RPMI7951 (cell line): ENCODE measurements at regions not wholly inside any gene's neighbourhood (a gene's known extent, or its start where the extent isn't known, plus 50 kb on each side); places are given as distances from the start of the nearest gene placed in this dataset.

Experiments used
- DNase-seq: peaks from one replicate; pipeline ENCODE4 v3.0.0-alpha.2; 2012; ENCODE audit warnings: low read depth

- no peak for DNase-seq
Measured at GRCh38 chr7:114755856-114756255, 166.0 kb upstream of the MDFIC start.

- no peak for DNase-seq
Measured at GRCh38 chr7:114758661-114759227, 163.2 kb upstream of the MDFIC start.

GRCh38 chr7:114759347-114760062 is 162.4 kb upstream of the MDFIC start:
- no peak for DNase-seq

- DNase-seq = no peak
Measured at GRCh38 chr7:114760477-114760876, 161.4 kb upstream of the MDFIC start.

GRCh38 chr7:114761973-114762372 is 159.9 kb upstream of the MDFIC start:
- no peak for DNase-seq

- DNase-seq = no peak
Measured at GRCh38 chr7:114765331-114766040, 156.4 kb upstream of the MDFIC start.

GRCh38 chr7:114766041-114766356 is 155.9 kb upstream of the MDFIC start:
- DNase-seq = no peak

- DNase-seq = no peak
Measured at GRCh38 chr7:114777288-114777687, 144.6 kb upstream of the MDFIC start.

GRCh38 chr7:114783508-114783907 is 138.4 kb upstream of the MDFIC start:
- DNase-seq = no peak

- no peak for DNase-seq
Measured at GRCh38 chr7:114784177-114784576, 137.7 kb upstream of the MDFIC start.

- no peak for DNase-seq
Measured at GRCh38 chr7:114784746-114785145, 137.1 kb upstream of the MDFIC start.

GRCh38 chr7:114785496-114785895 is 136.4 kb upstream of the MDFIC start:
- DNase-seq = peak; percentile 2

- DNase-seq = no peak
Measured at GRCh38 chr7:114786455-114786854, 135.4 kb upstream of the MDFIC start.

GRCh38 chr7:114787556-114787955 is 134.3 kb upstream of the MDFIC start:
- DNase-seq = peak; percentile 6

- DNase-seq = no peak
Measured at GRCh38 chr7:114788706-114789105, 133.2 kb upstream of the MDFIC start.

- DNase-seq = peak; percentile 4
Measured at GRCh38 chr7:114789161-114789560, 132.7 kb upstream of the MDFIC start.

- DNase-seq = peak; percentile 81
Measured at GRCh38 chr7:114789871-114790311, 132.0 kb upstream of the MDFIC start.

- no peak for DNase-seq
Measured at GRCh38 chr7:114790521-114790920, 131.4 kb upstream of the MDFIC start.

- DNase-seq = peak; percentile 14
Measured at GRCh38 chr7:114791771-114792170, 130.1 kb upstream of the MDFIC start.

GRCh38 chr7:114793155-114793845 is 128.6 kb upstream of the MDFIC start:
- no peak for DNase-seq

GRCh38 chr7:114795475-114795874 is 126.4 kb upstream of the MDFIC start:
- no peak for DNase-seq

GRCh38 chr7:114799628-114800028 is 122.3 kb upstream of the MDFIC start:
- no peak for DNase-seq

GRCh38 chr7:114802632-114803031 is 119.3 kb upstream of the MDFIC start:
- DNase-seq = no peak
